HG03571 (cell line): ENCODE measurements at regions not wholly inside any gene's neighbourhood (a gene's known extent, or its start where the extent isn't known, plus 50 kb on each side); places are given as distances from the start of the nearest gene placed in this dataset.

Source experiments
- ATAC-seq: cut with Tn5 transposase; IDR thresholded peaks from one replicate; pipeline ENCODE4 v1.9.1; 2021; ENCODE audit not compliant: unreplicated experiment

DNA sequence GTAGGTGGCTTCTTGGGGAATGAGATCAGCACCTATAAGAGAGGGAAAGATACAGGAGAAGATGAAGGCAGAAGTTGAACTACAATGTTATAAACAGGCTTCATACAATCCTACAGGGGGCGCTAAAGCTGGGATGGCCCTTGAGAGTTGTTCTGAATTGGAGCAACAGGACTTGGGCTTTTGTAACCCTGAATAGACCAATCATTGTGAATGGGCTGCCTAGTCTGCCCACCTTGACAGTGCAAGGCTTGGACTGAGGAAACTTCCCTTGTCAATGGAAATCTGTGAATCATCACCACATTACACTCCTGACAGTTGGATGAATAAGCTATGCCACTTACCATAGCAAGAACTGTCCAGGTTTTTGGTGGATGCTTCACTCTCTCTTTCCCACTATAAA is 306.1 kb downstream of the KCNC2 start:
- ATAC-seq = no peak

DNA sequence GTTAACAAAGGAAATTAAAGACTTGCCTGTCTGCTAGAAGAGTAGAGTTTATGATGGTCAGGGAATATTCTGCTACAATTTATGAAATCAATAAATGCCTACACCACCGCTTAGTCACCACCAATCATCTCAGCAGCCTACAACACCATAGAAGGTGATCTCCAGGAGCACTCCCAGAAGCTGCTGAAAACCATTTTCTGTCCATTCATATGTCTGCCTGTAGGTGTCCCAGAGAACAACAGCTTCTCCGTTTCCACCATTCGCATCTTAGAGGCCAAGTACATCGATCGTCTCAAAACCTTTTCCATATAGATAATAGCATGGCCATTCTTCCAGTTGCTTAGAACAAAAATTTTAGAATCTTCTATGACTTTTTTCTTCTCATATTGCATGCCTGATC is 303.4 kb downstream of the KCNC2 start:
- no peak for ATAC-seq

DNA sequence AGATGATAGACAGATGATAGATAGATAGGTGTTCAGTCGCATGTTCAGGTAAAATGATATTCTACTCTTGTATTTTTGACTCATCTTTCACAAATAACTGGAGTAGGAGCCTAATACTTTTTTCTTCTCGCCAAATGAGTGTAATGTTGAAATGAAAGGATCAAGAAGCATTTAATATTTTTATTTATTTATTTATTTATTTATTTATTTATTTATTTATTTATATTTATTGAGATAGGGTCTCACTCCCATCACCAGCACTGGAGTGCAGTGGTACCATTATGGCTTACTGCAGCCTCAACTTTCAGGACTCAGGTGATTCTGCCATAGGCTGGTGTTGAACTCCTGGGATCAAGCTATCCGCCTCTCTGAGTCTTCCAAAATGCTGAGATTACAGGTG is 298.8 kb downstream of the KCNC2 start:
- no peak for ATAC-seq

DNA sequence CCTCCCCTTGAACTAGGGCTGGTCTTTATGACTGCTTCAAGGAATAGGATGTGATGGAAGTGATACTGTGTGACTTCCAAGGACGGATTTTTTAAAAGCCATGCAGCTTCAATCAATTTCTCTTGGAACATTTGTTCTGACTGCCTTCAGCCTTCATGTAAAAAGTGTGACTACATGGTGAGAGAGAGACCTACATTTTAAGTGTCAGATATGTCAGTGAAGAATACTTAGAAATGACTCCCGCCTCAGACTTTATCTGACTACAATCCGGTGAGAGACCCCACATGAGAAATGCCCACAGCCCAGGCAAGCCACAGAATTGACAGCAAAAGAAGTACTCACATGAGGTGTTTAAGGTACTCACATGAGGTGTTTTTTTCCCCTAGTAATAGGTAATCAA is 295.3 kb downstream of the KCNC2 start:
- ATAC-seq = no peak

DNA sequence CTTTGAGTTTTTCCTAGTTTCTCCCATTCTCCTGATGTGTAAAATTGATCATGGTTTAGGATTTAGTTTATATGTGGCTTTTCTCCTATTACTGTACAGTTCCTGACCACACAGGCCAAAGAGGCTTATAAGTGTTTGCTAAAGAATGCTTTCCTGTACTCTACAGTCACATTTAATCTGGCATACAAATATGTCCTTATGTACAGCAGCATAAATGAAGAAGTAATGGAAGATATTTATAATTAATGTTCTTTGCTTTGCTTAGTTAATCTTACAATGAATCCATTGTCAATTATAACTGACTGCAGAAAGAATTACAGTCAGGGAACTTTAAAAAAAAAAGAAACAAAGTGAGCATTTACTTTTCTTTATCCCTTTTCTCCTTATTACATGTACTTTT is 293.9 kb downstream of the KCNC2 start:
- no peak for ATAC-seq

DNA sequence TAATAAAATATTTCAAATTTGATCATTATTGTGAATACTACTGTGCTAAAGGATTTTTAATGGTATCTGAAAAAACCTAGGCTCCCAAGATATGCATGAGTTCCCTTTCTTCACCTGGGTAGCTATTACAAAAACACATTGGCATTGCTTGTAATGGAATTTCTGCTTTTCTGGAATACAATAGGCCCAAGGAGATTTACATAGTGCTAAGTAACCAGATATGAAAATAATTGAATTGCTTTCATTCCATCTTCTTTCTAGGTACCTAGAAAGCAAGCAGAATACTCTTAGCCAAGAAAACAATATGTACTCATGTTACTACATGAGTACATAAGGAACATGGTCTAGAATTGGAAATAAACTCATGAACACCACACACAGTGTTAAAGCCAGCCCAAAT is 291.9 kb downstream of the KCNC2 start:
- no peak for ATAC-seq

DNA sequence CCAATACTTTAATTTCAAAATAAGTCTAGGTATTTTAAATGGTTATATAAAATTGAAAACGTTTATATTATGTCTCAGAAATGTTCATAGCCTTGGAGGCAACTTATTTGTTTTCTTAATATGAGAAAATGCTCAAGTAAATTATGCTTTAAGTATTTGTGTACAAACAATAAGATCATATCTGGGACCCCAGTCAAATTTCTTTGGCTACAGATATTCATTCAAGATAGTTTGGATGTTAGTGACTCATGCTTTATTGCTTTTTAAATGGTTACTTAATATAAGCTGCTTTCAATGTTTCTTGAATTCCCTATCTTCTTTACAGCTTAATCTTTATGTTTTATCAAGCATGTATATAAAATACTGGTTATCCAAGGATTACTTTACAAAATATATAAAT is 291.3 kb downstream of the KCNC2 start:
- no peak for ATAC-seq

DNA sequence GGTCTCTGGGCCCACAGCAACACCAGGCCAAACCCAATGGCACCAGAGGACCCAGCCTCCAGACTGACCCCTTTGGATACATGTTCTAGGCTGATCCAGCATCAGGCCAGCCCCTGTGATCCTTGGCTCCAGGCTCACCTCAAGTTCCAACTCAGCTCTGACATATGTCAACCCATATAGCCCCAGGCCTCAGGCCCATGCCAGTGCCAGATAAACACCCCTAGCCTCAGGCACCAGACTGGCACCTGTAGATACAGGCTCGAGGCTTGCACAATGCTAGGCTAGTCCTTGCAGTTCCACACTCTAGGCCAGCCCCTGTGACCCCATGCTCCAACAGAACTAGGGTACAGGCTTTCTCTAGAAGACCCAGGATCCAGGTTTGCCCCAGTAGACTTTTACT is 287.5 kb downstream of the KCNC2 start:
- no peak for ATAC-seq

DNA sequence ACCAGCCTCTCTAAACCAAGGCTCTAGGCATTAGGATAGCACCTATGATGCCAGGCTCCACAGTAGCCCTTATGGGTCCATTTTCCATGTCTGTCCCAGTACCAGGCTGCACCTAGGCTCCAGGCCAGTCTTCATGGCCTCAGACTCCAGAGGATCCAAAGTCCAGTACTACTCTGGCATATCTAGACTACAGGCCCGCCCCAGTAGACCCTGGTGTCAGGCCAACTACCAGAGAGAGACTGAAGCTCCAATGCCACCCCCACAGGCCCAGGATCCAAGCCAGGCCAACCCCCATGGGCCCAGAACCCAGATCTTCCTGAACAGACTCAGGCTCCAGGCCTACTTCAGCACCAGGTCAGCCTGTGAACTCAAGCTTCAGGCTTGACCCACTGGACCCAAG is 287.0 kb downstream of the KCNC2 start:
- ATAC-seq = no peak

DNA sequence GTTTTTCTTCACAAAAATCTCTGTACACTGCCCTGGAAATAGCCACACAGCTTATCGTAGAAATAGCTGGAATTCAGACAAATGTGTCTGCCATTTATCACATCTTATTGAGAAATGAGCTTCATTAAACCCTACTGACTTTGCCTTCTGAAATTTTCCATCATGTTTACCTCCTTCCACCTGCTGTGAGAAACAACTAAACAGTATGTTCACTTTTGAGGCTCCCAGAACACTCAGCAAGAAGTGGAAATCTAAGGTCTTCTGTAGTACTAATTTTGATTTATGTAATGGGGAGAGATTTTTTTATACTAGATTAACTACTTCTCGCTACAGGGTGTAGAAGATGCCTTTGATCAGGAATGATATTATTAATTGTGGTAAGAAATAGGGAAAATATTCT is 268.0 kb downstream of the KCNC2 start:
- ATAC-seq = no peak

DNA sequence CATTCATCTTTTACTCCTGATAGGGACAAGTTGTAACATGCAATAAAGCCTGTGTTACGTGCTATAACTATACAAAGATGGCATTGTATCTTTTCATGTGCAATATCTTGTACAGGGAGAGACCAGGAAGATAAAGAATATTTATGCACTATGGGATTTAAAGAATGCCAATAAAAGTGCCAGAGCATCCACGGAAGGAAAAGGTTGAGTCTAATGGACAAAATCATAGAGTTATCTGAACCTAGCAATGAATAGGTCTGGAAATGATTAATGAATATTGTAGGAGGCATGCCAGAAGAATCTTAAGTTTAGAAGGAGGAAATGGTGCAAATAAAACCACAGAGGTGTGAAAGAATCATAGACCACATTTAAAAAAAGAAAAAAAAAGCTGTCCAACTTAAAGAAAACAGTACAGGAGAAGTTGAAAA is 263.9 kb downstream of the KCNC2 start:
- ATAC-seq = no peak

DNA sequence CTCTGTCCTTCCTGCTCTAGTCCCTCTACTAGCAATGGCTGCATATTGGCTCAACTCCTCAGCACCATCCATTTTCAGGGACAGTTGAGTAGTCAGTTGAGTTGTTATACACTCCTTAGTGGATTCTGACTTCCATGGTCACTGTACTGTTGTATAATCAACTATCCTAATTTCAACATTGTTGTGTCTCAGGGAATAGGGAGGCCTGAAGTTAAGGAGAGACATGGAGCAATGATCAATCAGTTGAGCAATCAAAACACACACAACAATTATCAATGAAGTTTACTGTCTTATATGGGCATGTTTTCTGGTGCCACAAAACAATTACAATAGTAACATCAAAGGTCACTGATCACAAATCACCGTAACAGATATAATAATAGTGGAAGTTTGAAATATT is 255.9 kb downstream of the KCNC2 start:
- ATAC-seq = no peak

DNA sequence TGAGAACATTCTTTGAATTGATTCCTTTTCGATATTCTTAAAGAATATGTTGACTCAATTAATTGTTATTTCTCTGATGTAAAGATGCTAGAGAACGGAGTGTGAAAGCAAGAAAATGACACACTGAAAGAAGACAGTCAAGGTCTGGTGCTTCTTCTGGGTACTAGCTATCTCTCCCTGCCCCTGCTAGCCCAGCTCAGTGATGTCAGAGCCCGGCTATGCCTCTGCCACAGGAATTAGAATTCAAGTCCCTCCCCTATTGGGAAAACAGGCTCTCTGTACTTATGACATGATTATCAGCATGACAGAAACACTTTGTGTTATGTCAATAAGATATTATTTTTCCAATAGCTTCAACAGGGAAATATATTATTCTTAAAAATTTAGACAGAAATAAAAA is 252.4 kb downstream of the KCNC2 start:
- ATAC-seq = no peak

DNA sequence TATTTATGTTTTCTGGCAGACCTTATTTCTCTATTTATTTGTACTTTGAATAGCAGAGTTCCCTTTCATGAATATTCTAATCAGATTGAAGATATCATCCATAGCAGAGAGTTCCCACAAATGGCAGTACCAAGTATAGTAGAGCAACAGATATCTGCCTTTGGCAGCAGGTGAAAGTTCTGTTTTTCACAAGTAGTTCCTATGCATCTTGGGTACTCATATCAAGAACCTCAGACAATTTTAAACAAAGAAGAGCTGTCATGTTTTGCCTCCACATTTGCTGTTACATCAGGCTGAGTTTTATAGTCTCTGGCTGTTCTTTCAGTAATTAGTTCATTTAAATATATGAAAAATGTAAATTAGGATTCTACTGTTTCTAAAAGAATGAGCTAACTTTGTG is 252.0 kb downstream of the KCNC2 start:
- no peak for ATAC-seq

DNA sequence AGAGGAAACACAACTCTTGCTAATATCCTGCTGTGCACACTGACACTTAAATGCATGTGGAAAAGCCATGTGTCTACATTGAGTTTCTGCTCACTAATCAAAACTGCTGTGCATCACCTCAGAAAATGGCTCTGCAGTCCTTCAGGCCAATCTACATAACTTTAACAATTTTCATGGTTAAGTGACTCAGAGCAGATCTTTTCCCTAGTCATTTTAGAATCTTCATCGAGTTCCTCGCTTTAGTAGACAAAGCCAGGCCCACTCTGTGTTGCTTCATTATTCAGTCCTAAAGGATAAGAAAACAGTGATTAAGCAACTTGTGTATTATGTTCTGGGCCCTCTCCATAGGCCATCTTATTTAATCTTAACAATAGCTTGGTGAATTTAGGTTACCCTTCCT is 250.0 kb downstream of the KCNC2 start:
- ATAC-seq = no peak

DNA sequence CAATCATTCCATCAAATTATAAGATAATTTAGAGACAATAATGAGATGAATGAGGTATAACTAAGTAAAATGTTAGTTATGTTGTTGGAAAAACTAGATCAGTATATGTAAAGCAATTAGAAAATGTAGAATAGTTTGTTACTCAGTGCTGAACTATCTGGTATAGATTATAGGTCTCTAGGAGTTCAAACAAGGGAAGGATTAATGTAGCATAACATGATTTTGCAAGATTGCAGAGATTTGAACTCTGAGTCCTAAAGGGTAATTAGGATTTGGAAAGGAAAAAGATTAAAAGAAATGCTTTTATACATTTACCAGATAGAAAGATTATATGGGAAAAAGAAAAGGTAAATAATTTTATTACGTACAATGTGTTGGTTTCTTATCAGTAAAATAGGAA is 246.3 kb downstream of the KCNC2 start:
- ATAC-seq = no peak

DNA sequence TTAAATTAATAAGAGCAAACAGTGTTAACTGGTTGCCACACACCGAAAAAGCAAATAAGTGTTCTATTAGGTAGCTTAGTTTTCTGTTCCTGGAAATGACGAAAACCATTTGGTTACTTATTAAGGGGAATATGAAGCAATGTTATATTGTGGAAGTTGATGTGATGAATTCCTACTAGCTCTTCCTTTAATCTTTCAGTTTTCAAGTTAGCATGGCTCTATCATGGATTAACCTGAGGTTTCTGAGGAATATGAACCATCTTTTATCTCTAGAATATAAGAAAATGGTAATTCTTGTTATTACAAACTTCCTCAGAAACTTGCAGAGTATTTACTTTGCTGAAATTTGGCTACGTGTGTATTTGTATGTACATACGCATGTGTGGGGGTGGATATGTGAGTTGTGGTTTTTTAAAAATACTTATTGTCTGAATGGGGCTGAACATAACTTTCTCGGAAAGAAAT is 245.7 kb downstream of the KCNC2 start:
- ATAC-seq = no peak

DNA sequence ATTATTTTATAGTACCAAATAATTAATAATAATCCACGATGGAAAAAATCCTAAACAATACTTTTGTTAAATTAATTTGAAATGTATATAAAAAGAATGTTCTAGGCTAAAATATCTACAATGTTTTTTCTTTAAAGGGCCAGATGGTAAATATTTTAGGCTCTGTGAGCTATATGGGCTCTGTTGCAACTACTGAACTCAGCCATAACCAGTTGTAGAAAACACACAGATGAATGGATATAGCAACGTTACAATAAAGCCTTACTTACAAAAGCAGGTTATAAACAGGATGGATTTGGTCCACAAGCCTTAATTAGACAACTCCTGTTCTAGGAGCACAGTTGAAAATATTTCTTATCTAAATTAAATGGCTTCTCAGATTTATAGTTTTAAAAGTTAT is 245.2 kb downstream of the KCNC2 start:
- ATAC-seq = no peak

DNA sequence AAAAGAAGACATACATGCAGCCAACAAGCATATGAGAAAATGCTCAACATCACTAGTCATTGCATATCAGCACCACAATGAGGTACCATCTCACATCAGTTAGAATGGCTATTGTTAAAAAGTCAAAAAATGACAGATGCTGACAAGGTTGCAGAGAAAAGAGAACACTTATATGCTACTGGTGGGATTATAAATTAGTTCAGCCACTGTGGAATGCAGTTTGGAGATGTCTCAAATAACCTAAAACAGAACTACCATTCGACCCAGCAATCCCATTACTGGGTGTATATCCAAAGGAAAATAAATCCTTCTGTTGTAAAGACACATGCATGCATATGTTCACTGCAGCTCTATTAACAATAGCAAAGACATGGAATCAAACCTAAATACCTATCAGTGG is 238.4 kb downstream of the KCNC2 start:
- ATAC-seq = no peak

DNA sequence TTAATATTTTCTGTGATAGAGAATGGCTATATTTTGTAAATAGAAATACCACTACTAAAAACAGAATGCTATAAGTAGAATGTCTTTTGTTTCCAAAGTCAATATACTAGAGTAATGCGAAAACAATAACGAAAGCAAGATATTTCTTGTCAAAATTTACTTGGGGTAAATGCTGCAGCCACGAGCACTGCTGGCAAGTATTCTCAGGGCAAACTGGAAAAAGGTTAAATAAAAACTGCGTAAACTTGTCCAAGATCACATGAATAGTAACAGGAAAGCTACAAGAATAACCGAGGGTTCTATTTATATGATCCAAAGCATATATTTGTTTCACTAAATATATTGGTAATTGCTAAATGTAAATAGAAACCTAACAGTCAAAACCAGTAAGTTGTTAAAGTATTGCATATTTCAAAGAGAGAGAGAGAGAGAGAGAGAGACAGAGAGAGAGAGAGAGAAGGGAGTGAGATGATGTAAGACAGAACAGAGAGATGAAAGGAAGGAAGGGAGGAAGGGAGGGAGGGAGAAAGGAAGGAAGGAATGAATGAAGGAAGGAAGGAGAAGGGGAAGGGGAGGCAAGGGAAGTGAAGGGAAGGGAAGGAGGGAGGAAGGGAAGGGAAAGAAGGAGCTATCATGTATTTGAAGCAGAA is 231.7 kb downstream of the KCNC2 start:
- no peak for ATAC-seq

DNA sequence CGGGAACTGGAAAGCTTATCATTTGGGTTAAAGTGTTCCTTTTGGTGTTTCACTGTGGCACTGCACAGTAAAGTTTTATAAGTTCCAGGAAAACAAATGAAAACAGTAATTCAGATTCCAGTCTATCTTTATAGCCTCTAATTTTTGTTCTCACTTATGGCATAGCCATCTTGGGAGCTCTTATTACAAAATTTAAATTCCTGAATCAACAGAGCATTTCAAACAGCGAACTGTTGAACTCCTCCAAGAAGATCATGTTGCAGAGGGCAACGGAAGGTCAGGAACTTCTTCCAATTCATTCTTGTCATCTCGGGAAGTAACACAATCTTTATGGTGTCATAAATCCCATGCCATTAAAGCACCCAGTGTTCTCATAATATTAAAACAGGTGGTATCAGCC is 229.1 kb downstream of the KCNC2 start:
- ATAC-seq = no peak

DNA sequence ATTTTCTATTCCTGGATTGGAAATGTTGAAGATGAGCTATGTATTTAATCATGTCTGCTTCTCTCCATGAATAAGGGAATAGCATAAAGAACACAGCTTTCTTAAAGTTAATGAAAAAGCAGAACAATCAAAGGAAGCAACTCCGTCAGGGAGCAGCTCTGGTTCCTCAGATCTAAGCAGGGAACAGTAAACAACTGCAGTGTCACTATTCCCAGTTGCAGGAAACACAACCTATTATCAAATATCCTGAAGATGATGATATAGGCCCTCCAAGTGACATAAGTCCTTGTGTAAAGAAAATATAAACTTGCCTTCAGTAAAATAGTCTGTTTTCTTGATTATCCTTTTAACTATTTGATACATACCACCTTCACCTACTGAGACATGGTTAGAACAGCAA is 228.1 kb downstream of the KCNC2 start:
- no peak for ATAC-seq

DNA sequence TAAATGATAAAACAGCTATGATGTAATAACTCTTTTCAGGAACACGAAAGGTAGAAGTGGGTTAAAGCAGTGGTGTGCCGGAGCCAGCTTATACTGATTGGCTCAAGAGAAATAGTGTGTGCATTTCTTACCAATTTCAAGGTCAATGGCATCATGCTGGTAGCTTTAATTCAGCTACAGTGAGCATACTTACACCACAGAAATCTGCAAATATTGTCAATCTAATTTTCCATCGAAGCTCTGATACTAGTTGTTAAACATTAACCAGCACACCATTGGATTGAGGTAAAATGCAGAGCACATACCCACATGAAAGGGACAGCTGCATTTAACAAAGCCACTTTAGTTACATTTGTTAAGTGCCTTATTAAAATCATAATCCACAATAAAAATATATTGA is 225.7 kb downstream of the KCNC2 start:
- no peak for ATAC-seq

DNA sequence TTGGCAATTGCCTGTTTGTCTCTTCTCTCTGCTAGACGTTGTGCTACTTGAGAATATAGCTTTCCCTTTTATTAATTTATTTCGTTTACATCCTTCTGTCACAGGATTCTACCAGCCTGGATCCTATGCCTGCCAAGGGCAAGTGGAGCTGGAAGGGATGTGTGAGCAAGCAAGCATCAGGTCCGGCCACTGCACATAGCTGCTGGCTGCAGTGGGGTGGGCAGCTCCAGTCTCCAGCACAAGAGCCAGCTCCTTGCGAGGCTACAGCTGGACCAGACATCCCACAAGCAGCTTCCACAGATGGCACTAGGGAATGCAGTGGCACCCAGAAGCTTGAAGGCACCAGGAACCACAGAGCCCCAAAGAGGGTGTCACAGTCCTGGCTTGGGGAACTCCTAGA is 225.0 kb downstream of the KCNC2 start:
- no peak for ATAC-seq
